ENCODE measurements at regions not wholly inside any gene's neighbourhood (a gene's known extent, or its start where the extent isn't known, plus 50 kb on each side); places are given as distances from the start of the nearest gene placed in this dataset.

- TF ChIP-seq POLR2AphosphoS5 (IDR thresholded peaks at IDR 0.05), result no peak
- no peak for TF ChIP-seq CTCF (IDR thresholded peaks at IDR 0.05)
- no peak for TF ChIP-seq POLR2A (IDR thresholded peaks at IDR 0.05)
These were observed 109.5 kb upstream of the CIBAR2 start for GRCh38 chr16:85221771-85222154.
